GM12878 (cell line): ENCODE measurements at regions not wholly inside any gene's neighbourhood (a gene's known extent, or its start where the extent isn't known, plus 50 kb on each side); places are given as distances from the start of the nearest gene placed in this dataset.
A peak's percentile ranks its signal among the peaks of the same experiment; 100 is the strongest.

Experiments
- ATAC-seq: fragments of 200-7000 bp; cut with Tn5 transposase; 3 replicates; pipeline ENCODE4 v1.9.1; 2020; ENCODE audit warnings: mild to moderate bottlenecking, moderate library complexity
- BruUV-seq: library from RNA; stranded (reverse); fragments of 400-500 nt; replicated peaks from 2 replicates; lab custom pipeline; 2021; lab: Mats Ljungman, UMichigan
- CTCF ChIA-PET: fragments of 300-600 bp; sonication (Branson Sonifier 250); formaldehyde crosslinking; extraction: SDS; loops from one replicate; lab custom pipeline; 2021; ENCODE audit warnings: inconsistent platforms; lab: Yijun Ruan, JAX
- POLR2A ChIA-PET: fragments of 350-600 bp; formaldehyde crosslinking; extraction: SDS; loops from one replicate; lab custom pipeline; 2021; ENCODE audit warnings: inconsistent platforms; lab: Charles Lee
- RAD21 ChIA-PET: fragments of 300-600 bp; sonication (Branson Sonifier 250); formaldehyde crosslinking; loops from one replicate; lab custom pipeline; 2023; ENCODE audit warnings: antibody characterized with exemption; ENCODE audit not compliant: unreplicated experiment; lab: Charles Lee
- SMC1A ChIA-PET: fragments of 300-600 bp; sonication (Branson Sonifier 250); formaldehyde crosslinking; loops from one replicate; lab custom pipeline; 2023; ENCODE audit not compliant: unreplicated experiment, uncharacterized antibody; lab: Charles Lee
- DNase-seq: peaks from one replicate; pipeline ENCODE4 v3.0.0-alpha.2; 2011; ENCODE audit warnings: low read depth, low spot score
- FAIRE-seq: peaks from 3 replicates; lab custom pipeline; 2011; peaks lifted over from hg19 to GRCh38; lab: Jason Lieb, UNC
- H2AFZ ChIP-seq: 2 replicates; pipeline ENCODE4 v1.6.0; 2011; ENCODE audit warnings: low read depth, low read length, control low read depth; ENCODE audit not compliant: control insufficient read depth
- H3K27ac ChIP-seq: 2 replicates; pipeline ENCODE4 v1.5.1; 2011; ENCODE audit warnings: control low read depth; ENCODE audit not compliant: control insufficient read depth, insufficient read depth
- H3K27me3 ChIP-seq, 2 experiments: replicated peaks in 1 of 2; 2 replicates each; pipeline versions ENCODE4 v1.6.0 to v1.6.1; 2011; ENCODE audit warnings: low read length in 1 of 2; ENCODE audit not compliant: control insufficient read depth in 2 of 2, insufficient read depth in 2 of 2
- H3K36me3 ChIP-seq, 2 experiments: 2 replicates each; pipeline ENCODE4 v1.5.1; 2011; ENCODE audit warnings: low read length in 1 of 2; ENCODE audit not compliant: control insufficient read depth in 2 of 2, insufficient read depth in 2 of 2
- H3K4me1 ChIP-seq: 2 replicates; pipeline ENCODE4 v1.6.1; 2011; ENCODE audit warnings: mild to moderate bottlenecking, low read length, moderate library complexity, mixed read lengths; ENCODE audit not compliant: control insufficient read depth, insufficient read depth
- H3K4me2 ChIP-seq: 2 replicates; pipeline ENCODE4 v1.6.0; 2011; ENCODE audit warnings: control low read depth; ENCODE audit not compliant: control insufficient read depth, insufficient read depth
- H3K4me3 ChIP-seq: fragments of 200-600 bp; sonication (generic); 2 replicates; pipeline ENCODE4 v1.5.1; 2016
- H3K79me2 ChIP-seq: 2 replicates; pipeline ENCODE4 v1.6.0; 2011; ENCODE audit warnings: low read length; ENCODE audit not compliant: control insufficient read depth, insufficient read depth
- H3K9ac ChIP-seq: 2 replicates; pipeline ENCODE4 v1.8.0; 2011; ENCODE audit warnings: low read length, control low read depth, mixed read lengths; ENCODE audit not compliant: control insufficient read depth, insufficient read depth
- H3K9me3 ChIP-seq: replicated peaks from 3 replicates; pipeline ENCODE4 v1.5.1; 2011; ENCODE audit warnings: mild to moderate bottlenecking, low read length; ENCODE audit not compliant: control insufficient read depth, insufficient read depth
- H4K20me1 ChIP-seq: 2 replicates; pipeline ENCODE4 v1.6.0; 2011; ENCODE audit not compliant: control insufficient read depth, insufficient read depth
- BHLHE40 ChIP-seq, 2 experiments: fragments of 450-650 bp in 1 of 2; IDR thresholded peaks; 2 replicates each; pipeline ENCODE4 v1.6.1; 2011 to 2017; ENCODE audit warnings: low read depth in 2 of 2, borderline replicate concordance in 1 of 2, improper control_type of control experiment in 1 of 2, low read length in 1 of 2, mild to moderate bottlenecking in 1 of 2
- CHD2 ChIP-seq: IDR thresholded peaks from 2 replicates; pipeline ENCODE4 v1.6.1; 2011; ENCODE audit warnings: low read depth, low read length, improper control_type of control experiment, borderline replicate concordance
- CHD4 ChIP-seq: fragments of 200-600 bp; sonication (generic); IDR thresholded peaks from 2 replicates; pipeline ENCODE4 v1.6.1; 2016; ENCODE audit warnings: mild to moderate bottlenecking
- EP300 ChIP-seq, 2 experiments: fragments of 150-350 bp in 1 of 2; IDR thresholded peaks; 2 replicates each; pipeline ENCODE4 v1.6.1; 2011 to 2012; ENCODE audit warnings: low read depth in 2 of 2, low read length in 2 of 2, borderline replicate concordance in 1 of 2, improper control_type of control experiment in 1 of 2, inconsistent platforms in 1 of 2; ENCODE audit not compliant: control insufficient read depth in 1 of 2
- FOXK2 ChIP-seq: fragments of 450-650 bp; IDR thresholded peaks from 2 replicates; pipeline ENCODE4 v1.6.1; 2017; ENCODE audit warnings: mild to moderate bottlenecking, moderate library complexity
- JUNB ChIP-seq: IDR thresholded peaks from 2 replicates; pipeline ENCODE4 v1.6.1; 2016; ENCODE audit warnings: antibody characterized with exemption, mild to moderate bottlenecking
- PAX5 ChIP-seq: IDR thresholded peaks from 2 replicates; pipeline ENCODE4 v1.6.1; 2011; ENCODE audit warnings: low read depth, low read length, borderline replicate concordance
- POLR2A ChIP-seq: IDR thresholded peaks from 2 replicates; pipeline ENCODE4 v1.6.1; 2011; ENCODE audit warnings: low read depth, mild to moderate bottlenecking, low read length
- POLR2AphosphoS5 ChIP-seq: IDR thresholded peaks from 2 replicates; pipeline ENCODE4 v1.6.1; 2011; ENCODE audit warnings: mild to moderate bottlenecking, low read length, inconsistent platforms
- POU2F2 ChIP-seq: IDR thresholded peaks from 3 replicates; pipeline ENCODE4 v1.6.1; 2011; ENCODE audit warnings: low read depth, mild to moderate bottlenecking, low read length, borderline replicate concordance
- RFX5 ChIP-seq: IDR thresholded peaks from 2 replicates; pipeline ENCODE4 v1.6.1; 2011; ENCODE audit warnings: low read depth, low read length, improper control_type of control experiment
- SMAD1 ChIP-seq: fragments of 450-650 bp; IDR thresholded peaks from 2 replicates; pipeline ENCODE4 v1.6.1; 2018; ENCODE audit warnings: mild to moderate bottlenecking, low read depth; ENCODE audit not compliant: partially characterized antibody
- whole genome bisulfite sequencing: methylation state at CpG from one replicate; pipeline ENCODE4 v1.1.6; 2016; ENCODE audit warnings: low lambda C conversion rate; ENCODE audit not compliant: insufficient replicate concordance, insufficient coverage; ENCODE audit errors: missing lambda C conversion rate; 5-methylcytosine and 5-hydroxymethylcytosine counted together
- in situ Hi-C: fragments of 300-500 bp; cut with MboI; formaldehyde crosslinking; loops from 9 replicates; pipeline ENCODE4 v1.14.3; 2018; ENCODE audit warnings: mixed read lengths
- intact Hi-C: fragments of 100-400 bp; cut with micrococcal nuclease; formaldehyde crosslinking; loops from one replicate; pipeline ENCODE4 v1.14.2; 2022; ENCODE audit not compliant: unreplicated experiment
- TF ChIP-seq, protein P1 (sequence below): IDR thresholded peaks from 2 replicates; pipeline ENCODE4 v1.6.1; 2011; ENCODE audit warnings: mild to moderate bottlenecking, low read depth, low read length, moderate library complexity; ENCODE audit not compliant: insufficient replicate concordance
- TF ChIP-seq, protein P2 (sequence below): fragments of 450-650 bp; IDR thresholded peaks from 2 replicates; pipeline ENCODE4 v1.6.1; 2018; ENCODE audit warnings: mild to moderate bottlenecking, low read depth, moderate library complexity; ENCODE audit not compliant: partially characterized antibody
- TF ChIP-seq, protein P3 (sequence below): fragments of 450-650 bp; IDR thresholded peaks from 2 replicates; pipeline ENCODE4 v1.6.1; 2017; ENCODE audit warnings: low read depth, mild to moderate bottlenecking, moderate library complexity

- TF ChIP-seq FOXK2, result no peak
- TF ChIP-seq, protein P1, sequence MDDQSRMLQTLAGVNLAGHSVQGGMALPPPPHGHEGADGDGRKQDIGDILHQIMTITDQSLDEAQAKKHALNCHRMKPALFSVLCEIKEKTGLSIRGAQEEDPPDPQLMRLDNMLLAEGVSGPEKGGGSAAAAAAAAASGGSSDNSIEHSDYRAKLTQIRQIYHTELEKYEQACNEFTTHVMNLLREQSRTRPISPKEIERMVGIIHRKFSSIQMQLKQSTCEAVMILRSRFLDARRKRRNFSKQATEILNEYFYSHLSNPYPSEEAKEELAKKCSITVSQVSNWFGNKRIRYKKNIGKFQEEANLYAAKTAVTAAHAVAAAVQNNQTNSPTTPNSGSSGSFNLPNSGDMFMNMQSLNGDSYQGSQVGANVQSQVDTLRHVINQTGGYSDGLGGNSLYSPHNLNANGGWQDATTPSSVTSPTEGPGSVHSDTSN, result no peak
- TF ChIP-seq POU2F2, result 0 out of 3 replicates have a peak, but pooled peaks have one; percentile 9
- TF ChIP-seq POLR2A, result no peak
- no peak for TF ChIP-seq CHD4
- TF ChIP-seq JUNB, result no peak
These were observed 327.7 kb downstream of the TMEM121 start (continued) for GRCh38 chr14:105853907-105854599.

DNA sequence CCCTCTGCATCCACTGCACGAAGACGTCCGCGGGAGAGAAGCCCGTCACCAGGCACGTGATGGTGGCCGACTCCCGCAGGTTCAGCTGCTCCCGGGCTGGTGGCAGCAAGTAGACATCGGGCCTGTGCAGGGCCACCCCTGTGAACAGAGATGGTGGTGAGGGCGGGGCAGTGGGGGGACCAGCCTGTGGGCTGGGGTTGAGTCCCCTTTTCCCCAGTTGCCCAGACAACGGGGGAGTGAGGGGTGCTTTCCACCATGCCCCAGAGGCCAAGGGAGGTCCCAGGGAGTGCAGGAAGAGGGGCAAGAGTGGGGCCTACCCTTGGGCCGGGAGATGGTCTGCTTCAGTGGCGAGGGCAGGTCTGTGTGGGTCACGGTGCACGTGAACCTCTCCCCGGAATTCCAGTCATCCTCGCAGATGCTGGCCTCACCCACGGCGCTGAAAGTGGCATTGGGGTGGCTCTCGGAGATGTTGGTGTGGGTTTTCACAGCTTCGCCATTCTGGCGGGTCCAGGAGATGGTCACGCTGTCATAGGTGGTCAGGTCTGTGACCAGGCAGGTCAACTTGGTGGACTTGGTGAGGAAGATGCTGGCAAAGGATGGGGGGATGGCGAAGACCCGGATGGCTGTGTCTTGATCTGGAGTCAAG is 328.3 kb downstream of the TMEM121 start:
- Histone ChIP-seq H3K27me3 (no peaks in the 10 kb centered on the region), H3K4me1 (no peaks in the 10 kb centered on the region; the same call in 1 of the 2 replicates), H3K4me2 (peak overlapping the region; percentile 71), H3K4me3 (no peak overlapping the region; the same call in 1 of the 2 replicates), H3K9me3 (no peaks in the 10 kb centered on the region; the same call in 2 of the 3 replicates), H3K36me3 (peaks cover 3 to 78% of the 10 kb centered on the region in 2 experiments; a peak in 3 of 4 replicates), H4K20me1 (no peaks in the 10 kb centered on the region), H2AFZ (no peak overlapping the region), H3K79me2 (peaks cover 51% of the 10 kb centered on the region), H3K27ac (no peak overlapping the region; the same call in 1 of the 2 replicates), H3K9ac (no peak overlapping the region)
- SMC1A ChIA-PET, result no interaction called here
- FAIRE-seq (no peak), DNase-seq (no peak), ATAC-seq (no peak)
- RAD21 ChIA-PET, result no interaction called here
- TF ChIP-seq, protein P2, sequence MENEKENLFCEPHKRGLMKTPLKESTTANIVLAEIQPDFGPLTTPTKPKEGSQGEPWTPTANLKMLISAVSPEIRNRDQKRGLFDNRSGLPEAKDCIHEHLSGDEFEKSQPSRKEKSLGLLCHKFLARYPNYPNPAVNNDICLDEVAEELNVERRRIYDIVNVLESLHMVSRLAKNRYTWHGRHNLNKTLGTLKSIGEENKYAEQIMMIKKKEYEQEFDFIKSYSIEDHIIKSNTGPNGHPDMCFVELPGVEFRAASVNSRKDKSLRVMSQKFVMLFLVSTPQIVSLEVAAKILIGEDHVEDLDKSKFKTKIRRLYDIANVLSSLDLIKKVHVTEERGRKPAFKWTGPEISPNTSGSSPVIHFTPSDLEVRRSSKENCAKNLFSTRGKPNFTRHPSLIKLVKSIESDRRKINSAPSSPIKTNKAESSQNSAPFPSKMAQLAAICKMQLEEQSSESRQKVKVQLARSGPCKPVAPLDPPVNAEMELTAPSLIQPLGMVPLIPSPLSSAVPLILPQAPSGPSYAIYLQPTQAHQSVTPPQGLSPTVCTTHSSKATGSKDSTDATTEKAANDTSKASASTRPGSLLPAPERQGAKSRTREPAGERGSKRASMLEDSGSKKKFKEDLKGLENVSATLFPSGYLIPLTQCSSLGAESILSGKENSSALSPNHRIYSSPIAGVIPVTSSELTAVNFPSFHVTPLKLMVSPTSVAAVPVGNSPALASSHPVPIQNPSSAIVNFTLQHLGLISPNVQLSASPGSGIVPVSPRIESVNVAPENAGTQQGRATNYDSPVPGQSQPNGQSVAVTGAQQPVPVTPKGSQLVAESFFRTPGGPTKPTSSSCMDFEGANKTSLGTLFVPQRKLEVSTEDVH, result peak; percentile 58
- peak; percentile 81 for TF ChIP-seq POLR2AphosphoS5
- TF ChIP-seq SMAD1, result peak; percentile 39
- 0 out of 4 replicates have a peak, but pooled peaks of 1 of the 2 experiments have one; percentile 8 for TF ChIP-seq EP300 (IDR thresholded peaks at IDR 0.05; ENCODE audit: borderline replicate concordance in 1 of 2, control insufficient read depth in 1 of 2, low read depth in 2 of 2, low read length in 2 of 2)
- TF ChIP-seq, protein P3, sequence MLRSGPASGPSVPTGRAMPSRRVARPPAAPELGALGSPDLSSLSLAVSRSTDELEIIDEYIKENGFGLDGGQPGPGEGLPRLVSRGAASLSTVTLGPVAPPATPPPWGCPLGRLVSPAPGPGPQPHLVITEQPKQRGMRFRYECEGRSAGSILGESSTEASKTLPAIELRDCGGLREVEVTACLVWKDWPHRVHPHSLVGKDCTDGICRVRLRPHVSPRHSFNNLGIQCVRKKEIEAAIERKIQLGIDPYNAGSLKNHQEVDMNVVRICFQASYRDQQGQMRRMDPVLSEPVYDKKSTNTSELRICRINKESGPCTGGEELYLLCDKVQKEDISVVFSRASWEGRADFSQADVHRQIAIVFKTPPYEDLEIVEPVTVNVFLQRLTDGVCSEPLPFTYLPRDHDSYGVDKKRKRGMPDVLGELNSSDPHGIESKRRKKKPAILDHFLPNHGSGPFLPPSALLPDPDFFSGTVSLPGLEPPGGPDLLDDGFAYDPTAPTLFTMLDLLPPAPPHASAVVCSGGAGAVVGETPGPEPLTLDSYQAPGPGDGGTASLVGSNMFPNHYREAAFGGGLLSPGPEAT, result no peak
- peak in 1 of 2 experiments; percentile 72; a peak in 2 of 4 replicates for TF ChIP-seq BHLHE40 (IDR thresholded peaks at IDR 0.05; ENCODE audit: borderline replicate concordance in 1 of 2, low read depth in 2 of 2, low read length in 1 of 2)
- TF ChIP-seq PAX5, result 0 out of 2 replicates have a peak, but pooled peaks have one; percentile 8
- no peak for TF ChIP-seq RFX5
- 0 out of 2 replicates have a peak, but pooled peaks have one; percentile 7 for TF ChIP-seq CHD2
- TF ChIP-seq POLR2A, result peak; percentile 72
- WGBS, result no CpG with 5 or more reads among the region's 26 CpGs
- intact Hi-C loops (no loop called here), in situ Hi-C loops (loop anchor here (25.0 kb wide), 1 partner anchor 683 kb away; no protein-coding TSS in a partner anchor)
- CTCF ChIA-PET, result interaction anchor here (0.6 to 1.5 kb wide), 2 partner anchors 422 to 423 kb away, joined by 3 read pairs; no protein-coding TSS in a partner anchor
- POLR2A ChIA-PET, result no interaction called here
- BruUV-seq, result no TSS peak
